DMS53 (cell line): ENCODE measurements at regions not wholly inside any gene's neighbourhood (a gene's known extent, or its start where the extent isn't known, plus 50 kb on each side); places are given as distances from the start of the nearest gene placed in this dataset.
"Not testable (repeated sequence)": the region's sequence is repeated elsewhere in the genome, so short reads cannot be mapped to it uniquely, and the experiment has no call there.

Experiments
- DNase-seq: peaks from one replicate; lab custom pipeline; 2025; lab: John Stamatoyannopoulos, UW

DNA sequence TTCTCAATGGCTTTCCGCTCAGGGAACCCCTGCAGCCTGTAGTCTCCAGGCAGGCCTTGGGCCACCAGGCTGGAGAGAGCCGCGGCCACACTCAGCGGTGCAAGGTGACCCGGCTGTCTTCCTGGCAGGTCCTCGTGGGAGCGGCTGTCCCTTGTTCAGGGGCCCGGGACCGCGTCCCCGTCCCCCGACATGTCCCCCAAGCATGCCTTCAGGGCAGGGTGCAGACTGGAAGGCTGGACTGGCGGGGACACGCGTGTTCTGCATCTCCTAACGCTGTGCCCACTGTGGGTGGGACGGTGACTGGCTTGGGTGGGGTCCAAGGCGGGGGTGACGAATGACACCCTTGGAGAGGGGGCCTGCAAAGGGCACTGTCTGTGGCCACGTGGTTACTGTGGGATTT lies 93.6 kb downstream of the WTIP start:
- DNase-seq = no peak

DNA sequence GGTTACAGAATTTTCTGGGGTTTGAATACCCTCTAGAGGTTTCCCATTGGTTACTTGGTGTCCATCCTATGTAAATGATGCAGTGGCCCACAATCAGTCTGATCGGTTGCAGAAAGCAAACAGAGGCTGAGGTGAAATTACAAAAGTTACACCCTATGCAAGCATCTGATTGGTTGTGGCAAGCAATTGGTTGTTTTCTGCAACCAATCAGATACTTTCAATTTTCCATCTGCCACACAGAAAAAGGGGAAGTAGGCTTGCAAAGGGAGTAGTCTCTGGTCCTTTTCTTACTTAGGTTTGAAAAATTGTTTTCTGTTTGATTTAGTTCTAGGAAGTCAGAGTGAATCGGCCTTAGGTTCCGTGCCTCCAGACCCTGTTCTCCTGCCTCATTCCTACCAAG lies 93.1 kb downstream of the WTIP start:
- DNase-seq = no peak

DNA sequence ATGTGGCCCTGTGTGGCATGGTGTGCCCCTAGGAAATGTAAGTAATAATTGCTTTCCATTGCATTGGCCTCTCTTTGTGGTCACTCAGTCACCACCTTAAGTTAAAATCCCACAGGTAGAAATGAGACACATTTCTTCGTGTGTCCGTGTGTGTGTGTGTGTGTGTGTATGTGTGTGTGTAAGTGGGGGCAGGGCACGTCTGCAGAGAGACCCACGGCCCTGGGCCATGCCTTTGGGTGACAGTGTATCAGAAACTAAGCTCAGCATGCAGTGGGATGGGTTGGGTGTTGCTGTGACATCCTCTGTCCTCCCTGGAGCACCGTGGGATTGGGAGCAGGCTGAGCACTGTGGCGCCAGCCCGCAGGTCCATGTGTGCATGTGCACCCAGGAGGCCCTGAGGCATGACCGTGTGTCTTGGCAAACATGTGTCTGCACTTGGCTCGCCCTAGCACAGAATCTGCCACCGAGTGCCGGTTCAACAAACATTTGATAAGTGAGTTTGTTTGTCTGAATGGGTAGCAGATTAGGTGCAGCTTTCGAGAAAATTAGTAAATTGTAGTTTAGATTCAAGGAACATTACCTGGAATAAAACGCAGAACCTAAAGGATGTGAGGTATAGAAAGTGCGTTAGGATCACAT lies 91.8 kb downstream of the WTIP start:
- DNase-seq = no peak

DNA sequence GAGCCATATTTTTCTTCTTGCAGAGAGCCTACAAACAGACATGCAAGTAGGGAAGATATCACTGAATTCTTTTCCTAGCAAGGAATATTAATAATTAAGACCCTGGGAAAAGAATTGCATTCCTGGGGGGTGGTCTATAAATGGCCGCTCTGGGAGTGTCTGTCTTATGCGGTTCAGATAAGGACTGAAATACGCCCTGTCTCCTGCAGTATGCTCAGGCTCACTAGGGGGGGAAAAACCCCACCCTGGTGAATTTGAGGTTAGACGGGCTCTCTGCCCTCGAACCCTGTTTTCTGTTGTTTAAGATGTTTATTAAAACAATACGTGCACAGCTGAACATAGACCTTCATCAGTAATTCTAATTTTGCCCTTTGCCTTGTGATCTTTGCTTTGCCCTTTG lies 88.6 kb downstream of the WTIP start:
- not testable (repeated sequence) for DNase-seq

DNA sequence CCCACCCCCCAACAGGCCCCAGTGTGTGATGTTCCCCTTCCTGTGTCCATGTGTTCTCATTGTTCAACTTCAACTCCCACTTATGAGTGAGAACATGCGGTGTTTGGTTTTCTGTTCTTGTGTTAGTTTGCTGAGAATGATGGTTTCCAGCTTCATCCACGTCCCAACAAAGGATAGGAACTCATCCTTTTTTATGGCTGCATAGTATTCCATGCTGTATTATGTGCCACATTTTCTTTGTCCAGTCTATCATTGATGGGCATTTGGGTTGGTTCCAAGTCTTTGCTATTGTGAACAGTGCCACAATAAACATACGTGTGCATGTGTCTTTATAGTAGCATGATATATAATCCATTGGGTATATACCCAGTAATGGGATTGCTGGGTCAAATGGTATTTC lies 80.8 kb downstream of the WTIP start:
- DNase-seq = not testable (repeated sequence)
